GM18909 (cell line): ENCODE measurements at regions not wholly inside any gene's neighbourhood (a gene's known extent, or its start where the extent isn't known, plus 50 kb on each side); places are given as distances from the start of the nearest gene placed in this dataset.
"Not testable (repeated sequence)": the region's sequence is repeated elsewhere in the genome, so short reads cannot be mapped to it uniquely, and the experiment has no call there.

ENCODE experiments used
- ATAC-seq: cut with Tn5 transposase; IDR thresholded peaks from one replicate; pipeline ENCODE4 v1.9.1; 2021; ENCODE audit warnings: mild to moderate bottlenecking; ENCODE audit not compliant: unreplicated experiment, poor library complexity

GRCh38 chr20:22834651-22835256, 200.4 kb upstream of the SSTR4 start:
- ATAC-seq = no peak

- ATAC-seq = no peak
Measured at GRCh38 chr20:22836211-22836610, 198.9 kb upstream of the SSTR4 start.

GRCh38 chr20:22836877-22837276, 198.2 kb upstream of the SSTR4 start:
- no peak for ATAC-seq

GRCh38 chr20:22838001-22838400, 197.1 kb upstream of the SSTR4 start:
- no peak for ATAC-seq

GRCh38 chr20:22841846-22842245, 193.3 kb upstream of the SSTR4 start:
- ATAC-seq = no peak

- ATAC-seq = no peak
Measured at GRCh38 chr20:22842793-22843192, 192.3 kb upstream of the SSTR4 start.

- ATAC-seq = no peak
Measured at GRCh38 chr20:22844959-22845358, 190.2 kb upstream of the SSTR4 start.

GRCh38 chr20:22846863-22847262, 188.2 kb upstream of the SSTR4 start:
- no peak for ATAC-seq

GRCh38 chr20:22848364-22848763, 186.7 kb upstream of the SSTR4 start:
- ATAC-seq = no peak

GRCh38 chr20:22851679-22852346, 183.3 kb upstream of the SSTR4 start:
- not testable (repeated sequence) for ATAC-seq

GRCh38 chr20:22861231-22861980, 173.7 kb upstream of the SSTR4 start:
- no peak for ATAC-seq

- no peak for ATAC-seq
Measured at GRCh38 chr20:22861990-22862389, 173.1 kb upstream of the SSTR4 start.

GRCh38 chr20:22862671-22863230, 172.4 kb upstream of the SSTR4 start:
- ATAC-seq = no peak

- ATAC-seq = no peak
Measured at GRCh38 chr20:22863826-22864225, 171.3 kb upstream of the SSTR4 start.

- ATAC-seq = no peak
Measured at GRCh38 chr20:22866812-22867341, 168.2 kb upstream of the SSTR4 start.

GRCh38 chr20:22878166-22878565, 156.9 kb upstream of the SSTR4 start:
- ATAC-seq = no peak

- ATAC-seq = no peak
Measured at GRCh38 chr20:22880277-22880676, 154.8 kb upstream of the SSTR4 start.

GRCh38 chr20:22887796-22888195, 147.3 kb upstream of the SSTR4 start:
- ATAC-seq = no peak

GRCh38 chr20:22890594-22891300, 144.4 kb upstream of the SSTR4 start:
- ATAC-seq = no peak

- no peak for ATAC-seq
Measured at GRCh38 chr20:22901164-22901563, 133.9 kb upstream of the SSTR4 start.
